ENCODE measurements at regions not wholly inside any gene's neighbourhood (a gene's known extent, or its start where the extent isn't known, plus 50 kb on each side); places are given as distances from the start of the nearest gene placed in this dataset.

DNA sequence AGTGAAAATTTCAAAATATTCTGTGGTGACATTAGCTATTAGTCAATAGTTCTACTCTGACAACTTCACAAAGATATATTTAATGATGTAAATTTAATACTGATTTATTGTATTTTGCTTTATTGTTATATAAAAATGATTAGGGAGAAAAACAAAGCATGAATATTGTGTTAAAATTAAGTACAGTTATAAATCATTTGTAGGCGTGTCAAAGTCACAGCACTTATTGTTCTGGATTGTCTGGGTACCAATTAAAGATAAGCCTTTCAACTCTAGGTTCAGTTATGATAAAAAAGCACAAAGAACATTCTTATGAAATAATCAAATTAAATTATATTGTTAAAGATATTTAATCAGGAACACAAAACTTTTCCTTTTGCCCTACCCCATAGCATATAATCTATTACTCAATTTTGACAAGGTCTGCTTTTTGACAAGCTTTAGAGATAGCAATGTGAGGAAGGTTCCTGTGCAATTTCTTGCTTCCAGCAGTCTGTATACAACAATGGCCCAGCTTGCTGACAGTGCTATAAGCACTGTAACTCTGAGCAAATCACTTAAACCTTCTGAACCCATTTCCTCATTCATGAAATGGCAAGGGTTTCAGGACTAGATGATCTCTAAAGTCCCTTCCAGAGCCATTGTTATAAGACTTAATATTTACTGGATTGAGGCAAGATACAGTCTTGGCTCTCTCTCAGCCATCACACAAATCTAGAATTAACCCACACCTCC lies 910.3 kb upstream of the LCORL start:
- no peak for DNase-seq

- DNase-seq = no peak
Observed at GRCh38 chr4:18930487-18930886, 908.9 kb upstream of the LCORL start.

DNA sequence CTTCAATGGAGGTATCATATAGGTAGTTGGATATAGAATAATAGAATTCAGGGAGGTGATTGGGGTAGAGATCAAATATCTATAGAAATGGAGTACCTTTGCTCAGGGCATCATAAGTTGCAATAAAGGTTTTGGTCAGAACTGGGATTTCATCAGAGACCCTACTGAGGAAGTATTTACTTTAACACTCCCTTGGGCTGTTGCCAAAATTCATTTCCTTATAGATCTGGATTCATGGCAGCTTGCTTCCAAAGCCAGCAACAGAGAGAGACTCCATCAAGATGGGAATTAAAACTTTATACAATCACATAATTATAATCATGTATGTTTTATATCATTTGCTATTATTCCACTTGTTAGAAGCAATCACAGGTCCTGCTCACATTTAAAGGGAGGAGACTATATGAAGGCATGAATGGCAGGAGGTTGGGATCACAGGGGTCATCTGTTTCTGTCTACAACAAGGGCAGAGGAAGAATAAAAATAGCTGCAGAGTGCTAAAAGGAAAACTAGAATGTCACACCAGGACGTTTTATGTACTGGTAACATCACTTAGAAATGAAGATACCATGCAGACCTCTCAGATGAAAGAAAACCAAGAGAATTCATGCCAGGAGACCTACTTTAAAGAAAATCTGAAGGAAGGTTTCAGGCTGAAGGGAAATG lies 902.1 kb upstream of the LCORL start:
- no peak for DNase-seq

DNA sequence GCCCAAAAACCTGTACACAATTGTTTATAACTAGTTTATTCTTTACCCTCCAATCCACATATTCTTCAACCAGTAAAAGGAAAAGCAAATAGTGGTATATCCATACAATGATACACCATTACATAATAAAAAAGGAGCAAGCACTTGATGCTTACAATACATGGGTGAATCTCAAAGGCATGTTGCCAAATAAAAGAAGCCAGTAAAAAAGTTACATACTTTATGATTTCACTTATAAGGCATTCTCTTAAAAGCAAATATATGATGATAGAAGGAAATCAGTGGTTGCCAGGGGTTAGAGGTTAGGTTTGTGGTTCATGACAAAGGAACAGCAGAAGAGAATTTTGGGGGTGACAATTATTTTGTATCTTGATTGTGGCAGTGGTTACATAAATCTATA lies 896.1 kb upstream of the LCORL start:
- peak; percentile 2 for DNase-seq

- DNase-seq = no peak
Observed at GRCh38 chr4:18914182-18914581, 892.6 kb upstream of the LCORL start.

- no peak for DNase-seq
Observed at GRCh38 chr4:18894928-18895327, 873.4 kb upstream of the LCORL start.

DNA sequence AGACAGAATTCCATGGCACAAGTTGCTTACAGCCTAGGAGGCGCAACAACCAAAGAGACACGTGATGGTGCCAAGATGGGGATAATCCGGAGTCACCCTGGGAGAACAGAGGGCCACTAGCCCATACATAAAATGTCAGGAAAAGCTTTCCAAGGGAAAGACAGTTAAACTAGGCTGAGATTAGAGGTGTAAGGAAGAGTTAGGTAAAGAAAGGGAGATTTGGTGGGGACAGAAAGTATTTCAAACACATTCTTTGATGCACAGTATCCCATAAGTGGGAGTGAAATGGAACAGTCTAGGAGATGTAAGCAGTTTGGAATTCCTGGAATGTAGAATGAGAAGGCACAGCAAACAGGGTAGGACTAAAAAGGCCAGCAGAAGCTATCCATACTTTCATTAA lies 860.9 kb upstream of the LCORL start:
- DNase-seq = peak; percentile 85

DNA sequence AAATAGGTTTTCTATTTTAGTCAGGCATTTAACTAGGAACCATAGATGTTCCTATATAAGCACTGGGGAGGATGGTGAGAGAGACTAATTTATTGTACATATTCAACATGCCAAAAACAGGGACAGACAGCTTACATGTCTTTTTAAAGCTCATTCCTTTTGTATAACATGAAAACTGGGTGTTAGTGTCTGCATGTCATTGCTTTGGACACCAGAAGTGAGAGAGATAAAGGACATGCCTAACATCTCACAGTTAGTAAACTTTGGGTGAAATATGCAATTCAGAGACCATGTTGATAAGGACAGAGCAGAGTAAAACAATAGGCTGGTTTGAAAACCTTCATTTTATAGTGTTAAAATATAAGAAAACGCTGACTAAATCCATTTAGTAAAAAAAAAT lies 860.0 kb upstream of the LCORL start:
- DNase-seq = no peak

DNA sequence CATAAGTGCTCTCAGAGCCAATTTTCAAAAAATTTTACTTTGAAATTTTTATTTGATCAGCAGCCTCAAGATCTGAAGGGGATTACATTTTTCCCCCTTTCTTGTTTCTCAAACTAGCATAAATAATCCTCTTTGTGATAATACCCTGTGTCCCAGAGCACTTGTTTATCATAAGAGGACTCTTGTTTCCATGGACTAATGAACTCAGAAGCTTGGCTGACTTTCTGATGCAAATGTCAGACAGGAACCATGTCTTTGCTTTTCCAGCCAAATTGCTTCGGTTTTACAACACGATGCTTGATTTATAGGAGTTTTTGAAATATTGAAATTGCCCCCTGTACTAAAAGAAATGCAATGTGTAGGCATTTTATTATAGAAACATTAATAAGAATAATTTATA lies 859.3 kb upstream of the LCORL start:
- DNase-seq = no peak

- no peak for DNase-seq
Observed at GRCh38 chr4:18878561-18878960, 857.0 kb upstream of the LCORL start.

- peak; percentile 7 for DNase-seq
Observed at GRCh38 chr4:18869166-18869565, 847.6 kb upstream of the LCORL start.

- no peak for DNase-seq
Observed at GRCh38 chr4:18860836-18861530, 839.4 kb upstream of the LCORL start.

DNA sequence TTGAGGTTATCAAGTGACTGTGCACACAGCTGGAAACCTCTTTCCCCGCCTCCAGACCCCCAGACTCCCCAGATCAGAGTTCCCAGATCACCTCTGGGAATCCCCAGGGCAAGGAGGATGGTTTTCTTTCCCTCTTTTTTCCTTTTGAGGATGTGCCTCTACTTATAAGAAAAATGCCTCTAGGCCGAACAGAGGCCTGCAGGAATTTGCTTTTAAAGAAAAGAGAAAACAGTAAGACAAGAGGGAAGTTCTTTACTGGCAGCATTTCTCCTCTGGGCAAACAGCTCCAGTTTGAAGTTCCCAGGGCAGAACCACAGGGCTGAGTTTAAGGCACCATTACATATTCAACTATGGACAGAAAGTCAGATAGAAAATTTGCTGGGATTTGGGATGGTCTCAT lies 837.9 kb upstream of the LCORL start:
- no peak for DNase-seq

DNA sequence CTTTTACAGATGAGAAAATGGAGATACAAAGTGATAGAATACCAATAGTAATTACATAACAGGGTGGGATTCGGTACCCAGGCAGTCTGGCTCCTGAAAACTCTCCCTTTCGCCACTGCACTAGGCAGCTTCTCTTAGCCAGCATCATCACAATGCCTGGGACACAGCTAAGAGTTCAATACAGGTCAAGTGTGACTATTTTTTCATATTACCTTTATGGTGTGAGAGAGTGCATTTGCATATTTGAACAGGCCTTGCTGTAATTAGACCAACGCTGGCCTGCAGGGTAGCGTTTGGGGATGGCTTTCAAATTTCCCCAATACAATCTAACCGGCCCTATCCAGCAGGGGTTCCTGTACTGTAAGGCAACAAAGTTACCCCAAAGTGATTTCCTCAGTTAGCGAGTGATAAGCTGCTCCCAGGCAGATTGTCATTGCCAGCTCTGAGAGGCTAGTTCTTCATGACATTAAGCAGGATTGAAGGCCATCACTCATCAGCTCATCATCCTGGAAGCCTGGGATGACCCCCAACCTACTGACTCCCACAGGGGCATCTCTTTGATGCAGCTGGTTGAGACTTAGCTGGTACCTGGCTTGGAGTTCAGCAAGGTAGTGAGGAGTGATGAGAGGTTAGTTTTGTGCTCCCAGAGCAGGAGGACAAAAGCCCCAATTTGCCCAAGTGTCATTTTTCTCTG lies 836.8 kb upstream of the LCORL start:
- no peak for DNase-seq

DNA sequence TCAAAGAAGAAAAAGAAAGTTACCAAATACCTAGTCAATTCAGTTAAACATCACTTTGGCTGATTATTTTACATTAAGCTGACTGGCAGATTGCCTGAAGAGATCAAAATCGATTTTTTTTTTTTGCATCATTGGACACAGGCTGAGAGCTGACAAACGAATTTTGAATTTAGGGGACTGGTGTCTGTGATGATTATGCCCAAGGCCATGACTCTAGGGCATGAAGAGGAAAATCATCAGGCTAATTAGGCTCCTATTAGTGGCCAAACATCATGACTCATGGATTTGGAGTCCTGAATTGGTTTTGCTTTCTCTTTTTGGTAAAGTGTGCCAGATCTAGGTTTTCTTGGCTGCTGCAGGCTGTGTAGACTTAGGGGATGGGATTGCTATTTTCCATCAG lies 829.3 kb upstream of the LCORL start:
- no peak for DNase-seq

- DNase-seq = no peak
Observed at GRCh38 chr4:18847249-18847890, 825.8 kb upstream of the LCORL start.

DNA sequence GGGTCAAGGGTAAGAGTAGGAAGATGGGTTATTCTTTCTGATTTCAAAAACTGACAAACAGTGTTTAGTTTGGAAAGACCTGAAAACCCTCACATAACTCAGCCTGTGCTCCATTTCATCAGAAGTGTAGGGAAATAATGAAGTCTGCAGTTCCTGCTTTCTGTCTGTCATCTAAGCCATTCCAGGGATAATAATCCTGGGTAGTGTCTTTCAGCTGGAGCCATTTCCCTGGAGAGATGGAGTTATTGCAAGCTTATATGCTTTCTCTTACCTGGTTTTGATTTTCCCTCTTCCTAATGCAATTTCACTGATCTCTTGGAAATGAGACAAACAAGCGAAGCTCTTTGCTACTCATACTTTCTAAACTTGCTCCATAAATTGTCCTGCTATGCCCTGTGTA lies 824.8 kb upstream of the LCORL start:
- DNase-seq = no peak

- peak; percentile 29 for DNase-seq
Observed at GRCh38 chr4:18844726-18845125, 823.2 kb upstream of the LCORL start.

DNA sequence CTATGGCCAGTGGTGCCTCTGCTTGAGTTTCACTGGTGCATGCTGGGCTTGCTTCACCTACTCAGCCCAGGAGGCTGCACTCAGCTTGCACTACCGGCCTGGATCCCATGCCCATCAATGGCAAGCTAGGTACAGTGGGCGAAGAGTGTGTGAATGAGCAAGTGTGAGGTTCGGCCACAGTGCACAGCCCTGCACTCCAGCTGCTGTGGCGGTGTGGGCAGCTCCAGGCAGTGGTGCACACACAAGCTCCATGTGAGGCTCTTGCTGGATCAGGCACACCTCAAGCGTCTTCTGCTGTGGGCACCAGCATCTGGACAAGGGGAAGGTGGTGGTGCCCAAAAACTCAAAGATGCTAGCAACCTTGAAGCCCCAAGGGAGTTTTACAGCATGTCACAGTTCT lies 820.9 kb upstream of the LCORL start:
- no peak for DNase-seq

DNA sequence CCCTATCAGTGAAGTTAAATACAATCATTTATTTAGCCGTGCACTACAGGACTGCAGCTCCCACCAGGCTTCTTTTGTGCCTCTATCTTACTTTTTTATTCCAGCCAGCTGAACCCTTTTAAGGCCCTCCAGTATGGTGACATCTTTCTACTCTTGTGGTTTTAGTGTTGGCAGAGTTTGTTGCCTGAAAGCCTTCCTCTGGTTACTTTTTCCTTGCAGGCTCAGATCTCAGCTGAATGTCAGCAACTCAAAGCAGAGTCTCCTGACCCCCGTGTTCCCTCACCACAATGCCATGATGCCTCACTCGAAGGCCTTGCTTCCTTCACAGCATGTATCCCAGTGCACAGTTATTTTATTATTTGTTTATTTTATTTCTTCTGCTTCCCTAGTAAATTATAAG lies 818.9 kb upstream of the LCORL start:
- DNase-seq = no peak

DNA sequence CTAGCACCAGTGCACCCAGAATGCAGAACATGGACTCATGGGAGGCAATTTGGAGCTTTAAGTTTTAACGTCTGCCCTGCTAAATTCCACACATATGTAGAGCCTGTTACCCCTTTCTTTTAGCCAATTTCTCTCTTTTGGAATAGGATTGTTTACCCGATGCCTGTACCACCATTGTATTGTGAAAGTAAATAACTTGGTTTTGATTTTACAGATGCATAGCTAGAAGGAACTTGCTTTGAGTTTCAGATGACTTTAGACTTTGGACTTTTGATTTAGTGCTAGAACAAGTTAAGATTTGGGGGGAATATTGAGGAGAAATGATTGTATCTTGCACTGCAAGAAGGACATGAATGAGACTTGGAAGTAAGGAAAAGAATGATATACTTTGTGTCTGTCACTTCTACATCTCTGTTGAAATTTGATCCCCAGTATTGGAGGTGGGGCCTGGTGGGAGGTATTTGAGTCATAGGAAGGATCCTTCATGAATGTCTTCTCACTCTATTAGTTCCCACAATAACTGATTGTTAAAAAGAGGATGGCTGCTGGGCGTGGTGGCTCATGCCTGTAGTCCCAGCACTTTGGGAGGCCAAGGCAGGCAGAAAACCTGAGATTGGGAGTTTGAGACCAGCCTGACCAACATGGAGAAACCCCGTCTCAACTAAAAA lies 794.8 kb upstream of the LCORL start:
- no peak for DNase-seq

DNA sequence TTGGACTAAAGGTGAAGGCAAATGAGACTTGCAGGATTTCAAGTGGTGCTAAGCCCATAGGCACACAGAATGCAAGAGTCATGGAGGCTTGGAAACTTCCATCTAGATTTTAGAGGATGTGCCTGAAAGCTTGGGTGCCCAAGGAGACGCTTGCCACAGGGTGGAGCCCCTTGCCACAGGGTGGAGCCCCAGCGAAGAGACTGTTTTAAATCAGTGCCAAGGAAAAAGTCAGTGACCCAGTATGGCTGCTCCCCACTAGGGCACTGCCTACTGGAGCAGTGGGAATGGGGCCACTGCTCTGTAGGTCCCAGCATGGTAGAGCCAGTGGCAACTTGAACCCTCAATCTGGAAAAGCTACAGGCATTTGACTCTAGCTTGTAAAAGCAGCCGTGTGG lies 794.2 kb upstream of the LCORL start:
- no peak for DNase-seq

Measured in fibroblast of skin of right quadriceps (primary cell).